ENCODE measurements at regions not wholly inside any gene's neighbourhood (a gene's known extent, or its start where the extent isn't known, plus 50 kb on each side); places are given as distances from the start of the nearest gene placed in this dataset.

GRCh38 chr1:112317611-112318062, 78.4 kb upstream of the CTTNBP2NL start:
- Histone ChIP-seq H3K4me2 (no peak overlapping the region), H2AFZ (replicated peaks) (no peak overlapping the region), H3K79me2 (ENCODE audit: low read depth) (no peaks in the 10 kb centered on the region), H3F3A (ENCODE audit: low read depth) (no peaks in the 10 kb centered on the region), H3K27ac (no peak overlapping the region), H3K27me3 (peaks cover 8% of the 10 kb centered on the region), H3K9ac (no peak overlapping the region), H3K4me1 (peaks cover 15% of the 10 kb centered on the region), H3K4me3 (no peak overlapping the region), H4K20me1 (ENCODE audit: low read depth) (no peaks in the 10 kb centered on the region), H3K9me3 (ENCODE audit: low read depth) (no peaks in the 10 kb centered on the region), H3K36me3 (no peaks in the 10 kb centered on the region)
- H3K27me3 Mint-ChIP-seq (ENCODE audit: insufficient read depth, low read depth) = peaks cover 10% of the 10 kb centered on the region
- TF ChIP-seq CTCF (IDR thresholded peaks at IDR 0.05) (no peak), EZH2 (IDR thresholded peaks at IDR 0.05) (no peak), EZH2phosphoT487 (IDR thresholded peaks at IDR 0.05) (no peak)
- no peak for DNase-seq (ENCODE audit: low spot score)
- no peaks in the 10 kb centered on the region for H3K36me3 Mint-ChIP-seq
- peaks cover 3% of the 10 kb centered on the region for H3K9me3 Mint-ChIP-seq
- peaks cover 25% of the 10 kb centered on the region for H3K4me1 Mint-ChIP-seq
- no peak overlapping the region for H3K4me3 Mint-ChIP-seq
- no peak overlapping the region for H3K27ac Mint-ChIP-seq

- Histone ChIP-seq H4K20me1 (ENCODE audit: low read depth) (no peaks in the 10 kb centered on the region), H3K9me3 (ENCODE audit: low read depth) (no peaks in the 10 kb centered on the region), H3F3A (ENCODE audit: low read depth) (no peaks in the 10 kb centered on the region), H3K79me2 (ENCODE audit: low read depth) (no peaks in the 10 kb centered on the region), H2AFZ (replicated peaks) (no peak overlapping the region), H3K4me3 (no peak overlapping the region), H3K27me3 (peaks cover 14% of the 10 kb centered on the region), H3K9ac (no peak overlapping the region), H3K36me3 (no peaks in the 10 kb centered on the region), H3K4me1 (peaks cover 10% of the 10 kb centered on the region), H3K4me2 (no peak overlapping the region), H3K27ac (no peak overlapping the region)
- Mint-ChIP-seq H3K4me3 (no peak overlapping the region), H3K36me3 (no peaks in the 10 kb centered on the region), H3K9me3 (peaks cover 3% of the 10 kb centered on the region), H3K4me1 (peaks cover 23% of the 10 kb centered on the region), H3K27me3 (ENCODE audit: insufficient read depth, low read depth) (peaks cover 10% of the 10 kb centered on the region), H3K27ac (no peak overlapping the region)
- no peak for DNase-seq (ENCODE audit: low spot score)
- no peak for TF ChIP-seq EZH2phosphoT487 (IDR thresholded peaks at IDR 0.05)
- TF ChIP-seq EZH2 (IDR thresholded peaks at IDR 0.05) = no peak
- no peak for TF ChIP-seq CTCF (IDR thresholded peaks at IDR 0.05)
Observed at GRCh38 chr1:112318263-112318662, 77.8 kb upstream of the CTTNBP2NL start.

- Histone ChIP-seq H3K9ac (no peak overlapping the region), H2AFZ (replicated peaks) (no peak overlapping the region), H4K20me1 (ENCODE audit: low read depth) (no peaks in the 10 kb centered on the region), H3K4me3 (no peak overlapping the region), H3K9me3 (ENCODE audit: low read depth) (no peaks in the 10 kb centered on the region), H3K36me3 (no peaks in the 10 kb centered on the region), H3K4me2 (no peak overlapping the region), H3K4me1 (peaks cover 10% of the 10 kb centered on the region), H3K27ac (no peak overlapping the region), H3K79me2 (ENCODE audit: low read depth) (no peaks in the 10 kb centered on the region), H3F3A (ENCODE audit: low read depth) (no peaks in the 10 kb centered on the region), H3K27me3 (peaks cover 20% of the 10 kb centered on the region)
- peaks cover 23% of the 10 kb centered on the region for H3K4me1 Mint-ChIP-seq
- no peak overlapping the region for H3K4me3 Mint-ChIP-seq
- no peak for TF ChIP-seq EZH2 (IDR thresholded peaks at IDR 0.05)
- no peak for TF ChIP-seq CTCF (IDR thresholded peaks at IDR 0.05)
- TF ChIP-seq EZH2phosphoT487 (IDR thresholded peaks at IDR 0.05) = no peak
- no peak for DNase-seq (ENCODE audit: low spot score)
- peaks cover 3% of the 10 kb centered on the region for H3K9me3 Mint-ChIP-seq
- H3K36me3 Mint-ChIP-seq = no peaks in the 10 kb centered on the region
- no peak overlapping the region for H3K27ac Mint-ChIP-seq
- peaks cover 10% of the 10 kb centered on the region for H3K27me3 Mint-ChIP-seq (ENCODE audit: insufficient read depth, low read depth)
Observed at GRCh38 chr1:112318698-112319370, 77.2 kb upstream of the CTTNBP2NL start.
